Activated naive CD4-positive, alpha-beta T cell treated with anti-CD3 and anti-CD28 coated beads, Interleukin-2, amount 50 U/mL, for 72 hours (primary cell): ENCODE measurements at regions not wholly inside any gene's neighbourhood (a gene's known extent, or its start where the extent isn't known, plus 50 kb on each side); places are given as distances from the start of the nearest gene placed in this dataset.

ENCODE experiments used
- ATAC-seq, 2 donors: fragments of 150-1000 bp; cut with Tn5 transposase; 2 replicates each; pipeline ENCODE4 v1.10.0; 2021; ENCODE audit warnings: mild to moderate bottlenecking in 2 of 2, moderate library complexity in 2 of 2
- DNase-seq, 2 donors: peaks; one replicate each; pipeline ENCODE4 v3.0.0; 2021 to 2022; ENCODE audit warnings: low spot score in 2 of 2
- H3K27ac Mint-ChIP-seq, 2 donors: one replicate each; pipeline ENCODE4 v1.8.0; 2022; ENCODE audit warnings: mild to moderate bottlenecking in 2 of 2, mixed read lengths in 2 of 2
- H3K36me3 Mint-ChIP-seq, 2 donors: one replicate each; pipeline ENCODE4 v1.8.0; 2022; ENCODE audit warnings: mixed read lengths in 2 of 2
- H3K9me3 Mint-ChIP-seq, 2 donors: one replicate each; pipeline ENCODE4 v1.8.0; 2022; ENCODE audit warnings: mixed read lengths in 2 of 2

- DNase-seq (no peak), ATAC-seq (no peak)
- no peaks in the 10 kb centered on the region for H3K36me3 Mint-ChIP-seq
- H3K9me3 Mint-ChIP-seq: peaks cover 3 to 8% of the 10 kb centered on the region in 2 donors
- no peak overlapping the region for H3K27ac Mint-ChIP-seq
These were observed 491.3 kb downstream of the GLRX3 start for GRCh38 chr10:130627346-130628045.

GRCh38 chr10:130630135-130630534 is 493.9 kb downstream of the GLRX3 start:
- Mint-ChIP-seq H3K36me3 (no peaks in the 10 kb centered on the region), H3K27ac (no peak overlapping the region), H3K9me3 (peaks cover 7 to 12% of the 10 kb centered on the region in 2 donors)
- no peak for ATAC-seq
- no peak for DNase-seq

- ATAC-seq (no peak), DNase-seq (no peak)
- Mint-ChIP-seq H3K36me3 (peaks cover 0 to 4% of the 10 kb centered on the region in 2 donors), H3K9me3 (peaks cover 4 to 7% of the 10 kb centered on the region in 2 donors), H3K27ac (no peak overlapping the region)
These were observed 495.2 kb downstream of the GLRX3 start for GRCh38 chr10:130631142-130632096.

DNA sequence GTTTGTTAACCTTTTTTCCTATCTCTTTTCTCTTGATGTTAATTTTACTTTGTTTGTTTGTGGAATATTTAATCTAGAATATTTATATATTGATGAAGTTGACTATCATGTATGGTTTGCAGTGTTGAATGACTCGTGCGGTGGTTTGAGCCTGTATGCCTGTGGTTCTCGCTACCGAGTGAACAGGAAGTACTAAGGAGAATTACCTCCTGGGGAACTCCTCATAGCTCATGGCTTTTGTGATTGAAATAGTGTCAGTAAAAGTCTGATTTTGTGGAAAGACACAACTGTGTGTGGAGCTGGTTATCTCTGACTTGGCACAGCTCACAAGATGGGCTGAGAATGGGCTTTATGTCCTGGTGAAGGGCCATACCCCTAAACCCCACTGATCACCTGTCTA is 498.6 kb downstream of the GLRX3 start:
- Mint-ChIP-seq H3K27ac (no peak overlapping the region), H3K36me3 (peaks cover 0 to 4% of the 10 kb centered on the region in 2 donors), H3K9me3 (peaks cover 4 to 5% of the 10 kb centered on the region in 2 donors)
- ATAC-seq (no peak), DNase-seq (no peak)

GRCh38 chr10:130635528-130635927 is 499.3 kb downstream of the GLRX3 start:
- no peak overlapping the region for H3K27ac Mint-ChIP-seq
- H3K36me3 Mint-ChIP-seq: peaks cover 0 to 4% of the 10 kb centered on the region in 2 donors
- ATAC-seq (no peak), DNase-seq (no peak)
- H3K9me3 Mint-ChIP-seq: peaks cover 4% of the 10 kb centered on the region in 2 donors

GRCh38 chr10:130636313-130636930 is 500.2 kb downstream of the GLRX3 start:
- H3K9me3 Mint-ChIP-seq: peaks cover 4% of the 10 kb centered on the region in 2 donors
- no peak overlapping the region for H3K27ac Mint-ChIP-seq
- DNase-seq (no peak), ATAC-seq (no peak)
- peaks cover 0 to 4% of the 10 kb centered on the region in 2 donors for H3K36me3 Mint-ChIP-seq

GRCh38 chr10:130637089-130637676 is 501.0 kb downstream of the GLRX3 start:
- no peak for DNase-seq
- H3K36me3 Mint-ChIP-seq: peaks cover 0 to 4% of the 10 kb centered on the region in 2 donors
- ATAC-seq: no peak
- H3K9me3 Mint-ChIP-seq: peaks cover 4% of the 10 kb centered on the region in 2 donors
- H3K27ac Mint-ChIP-seq: no peak overlapping the region

DNA sequence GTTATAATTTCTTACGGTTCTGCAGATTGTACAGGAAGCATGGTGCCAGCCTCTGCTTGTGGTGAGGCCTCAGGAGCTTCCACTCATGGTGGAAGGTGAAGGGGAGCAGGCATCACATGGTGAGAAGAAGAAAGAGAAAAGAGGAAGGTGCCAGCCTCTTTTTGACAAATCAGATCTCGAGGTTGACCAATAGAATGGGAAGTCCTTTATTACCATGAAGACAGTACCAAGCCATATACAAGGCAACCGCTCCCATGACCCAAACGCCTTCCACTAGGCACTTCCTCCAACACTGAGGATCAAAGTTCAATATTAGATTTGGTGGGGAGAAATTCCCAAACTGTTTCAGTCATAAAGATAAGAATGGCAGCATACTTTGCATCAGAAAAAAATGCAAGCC is 502.8 kb downstream of the GLRX3 start:
- no peak for ATAC-seq
- peaks cover 0 to 4% of the 10 kb centered on the region in 2 donors for H3K36me3 Mint-ChIP-seq
- peaks cover 4% of the 10 kb centered on the region in 2 donors for H3K9me3 Mint-ChIP-seq
- no peak for DNase-seq
- H3K27ac Mint-ChIP-seq: no peak overlapping the region

- no peak for ATAC-seq
- H3K36me3 Mint-ChIP-seq: no peaks in the 10 kb centered on the region
- no peak overlapping the region for H3K27ac Mint-ChIP-seq
- H3K9me3 Mint-ChIP-seq: no peaks in the 10 kb centered on the region
- DNase-seq: no peak
These were observed 506.7 kb downstream of the GLRX3 start for GRCh38 chr10:130642926-130643325.

DNA sequence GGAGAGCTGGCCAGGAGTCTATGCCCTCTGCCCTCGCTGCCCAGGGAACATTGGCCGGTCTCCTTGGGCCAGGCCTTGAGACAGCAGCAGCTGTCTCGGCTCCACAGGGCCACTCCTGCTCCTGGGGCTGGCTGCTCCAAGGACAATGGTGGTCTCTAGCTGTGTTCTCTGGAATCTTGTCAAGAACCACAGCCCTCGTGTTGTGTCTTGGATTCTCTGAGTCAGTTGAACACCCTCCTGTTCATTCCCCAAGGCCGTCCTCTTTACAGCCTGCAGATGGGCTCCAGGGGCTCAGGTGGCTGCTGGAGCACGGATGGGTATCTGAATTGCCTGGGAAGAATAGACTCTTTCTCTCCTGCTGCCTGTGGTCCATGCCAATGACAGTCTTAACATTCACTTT is 511.1 kb downstream of the GLRX3 start:
- ATAC-seq (no peak), DNase-seq (no peak)
- Mint-ChIP-seq H3K27ac (no peak overlapping the region), H3K9me3 (no peaks in the 10 kb centered on the region), H3K36me3 (peaks cover 0 to 5% of the 10 kb centered on the region in 2 donors)

DNA sequence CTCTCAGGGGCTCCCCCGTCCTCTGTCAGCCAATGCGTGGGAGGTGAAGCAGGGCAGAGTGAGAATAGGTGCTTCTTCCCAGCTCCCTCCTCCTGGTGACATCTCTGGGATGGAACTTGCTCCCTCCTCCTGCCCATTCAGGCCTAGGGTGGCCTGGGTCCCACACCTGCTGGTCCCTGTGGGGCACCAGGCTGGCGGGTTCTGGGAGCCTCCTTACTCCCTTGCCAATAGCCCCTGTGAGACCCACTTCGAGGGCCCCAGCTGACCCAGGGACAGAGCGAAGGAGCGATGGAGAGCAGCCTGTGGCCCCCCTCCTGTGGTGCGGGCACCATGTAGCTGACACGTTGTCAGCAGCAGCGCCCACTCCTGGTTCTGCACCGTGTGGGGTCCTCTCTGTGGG is 512.6 kb downstream of the GLRX3 start:
- no peaks in the 10 kb centered on the region for H3K9me3 Mint-ChIP-seq
- H3K27ac Mint-ChIP-seq: no peak overlapping the region
- DNase-seq: no peak
- H3K36me3 Mint-ChIP-seq: peaks cover 0 to 5% of the 10 kb centered on the region in 2 donors
- ATAC-seq: no peak

DNA sequence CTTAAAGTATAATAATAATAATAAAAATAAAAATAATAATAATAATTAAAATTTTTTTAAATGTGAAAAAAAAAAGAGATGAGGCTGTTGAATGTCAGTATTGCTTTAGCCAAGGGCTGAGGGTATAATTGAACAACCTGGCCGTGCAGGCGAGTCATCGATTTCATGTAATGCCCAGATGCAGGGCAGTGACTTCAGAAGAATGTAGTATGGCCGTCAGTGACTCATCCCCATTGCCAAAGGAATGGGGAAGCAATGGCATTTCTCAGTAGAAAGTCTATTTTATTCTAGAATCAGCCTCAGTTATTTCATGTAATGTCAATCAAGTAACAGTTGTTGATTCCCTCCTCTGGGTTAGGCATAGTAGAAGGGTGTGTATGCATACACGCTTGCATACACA is 516.4 kb downstream of the GLRX3 start:
- Mint-ChIP-seq H3K36me3 (peaks cover 0 to 5% of the 10 kb centered on the region in 2 donors), H3K27ac (no peak overlapping the region), H3K9me3 (no peaks in the 10 kb centered on the region)
- ATAC-seq: no peak
- DNase-seq: no peak

DNA sequence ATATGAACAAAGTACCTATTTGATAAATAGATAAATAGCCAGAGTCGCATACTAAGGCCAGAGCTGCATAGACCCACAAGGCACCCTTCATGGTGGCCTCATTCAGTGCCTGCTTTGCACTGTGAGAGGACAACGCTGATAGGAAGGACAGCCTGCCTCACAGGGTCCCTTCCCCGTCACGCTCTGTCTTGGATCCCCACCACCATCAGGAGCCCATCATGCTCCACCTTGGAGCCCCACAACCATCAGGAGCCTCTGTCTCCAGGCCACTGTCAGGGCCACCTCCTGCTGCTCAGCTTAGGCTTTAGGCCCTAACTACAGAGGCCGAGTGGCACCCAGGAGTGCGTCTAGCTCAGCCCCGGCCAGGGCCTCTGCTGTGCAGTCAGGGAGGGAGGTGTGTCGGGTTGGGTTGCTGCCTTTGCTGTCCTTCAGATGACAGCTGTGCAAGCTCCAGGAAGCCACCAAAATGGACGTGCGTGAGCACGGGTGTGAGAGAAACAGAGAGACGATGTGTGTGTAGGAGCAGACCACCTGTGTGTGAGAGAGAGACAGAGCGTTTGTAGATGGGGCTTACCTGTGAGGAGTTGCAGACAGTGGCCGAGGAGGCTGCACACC is 516.9 kb downstream of the GLRX3 start:
- Mint-ChIP-seq H3K27ac (no peak overlapping the region), H3K36me3 (peaks cover 0 to 4% of the 10 kb centered on the region in 2 donors), H3K9me3 (no peaks in the 10 kb centered on the region)
- DNase-seq (no peak), ATAC-seq (no peak)

GRCh38 chr10:130654726-130655125 is 518.5 kb downstream of the GLRX3 start:
- no peak for ATAC-seq
- H3K36me3 Mint-ChIP-seq: no peaks in the 10 kb centered on the region
- DNase-seq: no peak

GRCh38 chr10:130655313-130656186 is 519.4 kb downstream of the GLRX3 start:
- Mint-ChIP-seq H3K36me3 (no peaks in the 10 kb centered on the region), H3K9me3 (no peaks in the 10 kb centered on the region), H3K27ac (no peak overlapping the region)
- DNase-seq (no peak), ATAC-seq (no peak)

More at GRCh38 chr10:130654726-130655125, 518.5 kb downstream of the GLRX3 start:
- H3K9me3 Mint-ChIP-seq: no peaks in the 10 kb centered on the region
- no peak overlapping the region for H3K27ac Mint-ChIP-seq
